ENCODE measurements at regions not wholly inside any gene's neighbourhood (a gene's known extent, or its start where the extent isn't known, plus 50 kb on each side); places are given as distances from the start of the nearest gene placed in this dataset.

DNA sequence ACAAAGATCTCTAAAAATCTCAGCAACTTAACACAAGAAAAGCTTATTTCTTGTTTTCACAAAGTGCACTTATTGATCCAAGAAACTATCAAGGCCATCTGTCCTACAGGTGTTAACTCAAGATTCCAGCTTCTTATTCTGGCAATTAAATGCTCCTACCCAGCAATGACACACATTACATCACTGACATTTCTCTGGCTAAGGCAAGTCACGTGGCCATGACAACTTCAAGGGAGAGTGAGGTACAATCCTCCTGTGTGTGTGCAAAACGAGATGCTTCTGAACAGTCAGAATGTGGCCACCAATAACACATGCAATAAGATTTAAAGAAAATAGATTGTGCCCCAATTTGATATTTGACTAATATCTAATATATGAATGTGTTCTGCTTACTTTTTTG, 169.3 kb upstream of the BTBD3 start:
- no peak overlapping the region for H3K4me3 ChIP-seq (ENCODE audit: low read depth, low read length)
- TF ChIP-seq, protein P1, sequence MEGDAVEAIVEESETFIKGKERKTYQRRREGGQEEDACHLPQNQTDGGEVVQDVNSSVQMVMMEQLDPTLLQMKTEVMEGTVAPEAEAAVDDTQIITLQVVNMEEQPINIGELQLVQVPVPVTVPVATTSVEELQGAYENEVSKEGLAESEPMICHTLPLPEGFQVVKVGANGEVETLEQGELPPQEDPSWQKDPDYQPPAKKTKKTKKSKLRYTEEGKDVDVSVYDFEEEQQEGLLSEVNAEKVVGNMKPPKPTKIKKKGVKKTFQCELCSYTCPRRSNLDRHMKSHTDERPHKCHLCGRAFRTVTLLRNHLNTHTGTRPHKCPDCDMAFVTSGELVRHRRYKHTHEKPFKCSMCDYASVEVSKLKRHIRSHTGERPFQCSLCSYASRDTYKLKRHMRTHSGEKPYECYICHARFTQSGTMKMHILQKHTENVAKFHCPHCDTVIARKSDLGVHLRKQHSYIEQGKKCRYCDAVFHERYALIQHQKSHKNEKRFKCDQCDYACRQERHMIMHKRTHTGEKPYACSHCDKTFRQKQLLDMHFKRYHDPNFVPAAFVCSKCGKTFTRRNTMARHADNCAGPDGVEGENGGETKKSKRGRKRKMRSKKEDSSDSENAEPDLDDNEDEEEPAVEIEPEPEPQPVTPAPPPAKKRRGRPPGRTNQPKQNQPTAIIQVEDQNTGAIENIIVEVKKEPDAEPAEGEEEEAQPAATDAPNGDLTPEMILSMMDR (conservative IDR thresholded peaks at IDR 0.05; ENCODE audit: low read depth, low read length) = no peak
- DNase-seq (ENCODE audit: low read depth) = no peak

DNA sequence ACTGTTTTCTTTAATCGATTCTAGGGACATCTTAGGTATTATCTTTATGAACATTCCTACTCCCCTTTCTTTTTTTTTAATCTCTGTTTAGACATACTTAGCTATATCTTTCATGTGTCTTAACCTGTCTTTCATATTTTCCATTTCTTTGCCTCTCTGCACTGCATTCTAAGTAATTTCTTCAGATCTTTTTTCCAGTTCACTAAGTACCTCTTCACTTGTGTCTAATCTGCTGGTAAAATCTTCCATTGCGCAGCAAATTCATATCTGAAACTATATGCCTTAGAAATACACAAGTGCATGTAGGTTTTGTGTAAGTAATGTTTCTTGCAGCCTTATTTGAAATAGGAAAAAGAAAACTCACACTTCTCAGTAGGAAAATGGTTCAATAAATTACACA, 165.4 kb upstream of the BTBD3 start:
- TF ChIP-seq, protein P1 (conservative IDR thresholded peaks at IDR 0.05; ENCODE audit: low read depth, low read length) = no peak
- DNase-seq (ENCODE audit: low read depth) = no peak
- no peak overlapping the region for H3K4me3 ChIP-seq (ENCODE audit: low read depth, low read length)

DNA sequence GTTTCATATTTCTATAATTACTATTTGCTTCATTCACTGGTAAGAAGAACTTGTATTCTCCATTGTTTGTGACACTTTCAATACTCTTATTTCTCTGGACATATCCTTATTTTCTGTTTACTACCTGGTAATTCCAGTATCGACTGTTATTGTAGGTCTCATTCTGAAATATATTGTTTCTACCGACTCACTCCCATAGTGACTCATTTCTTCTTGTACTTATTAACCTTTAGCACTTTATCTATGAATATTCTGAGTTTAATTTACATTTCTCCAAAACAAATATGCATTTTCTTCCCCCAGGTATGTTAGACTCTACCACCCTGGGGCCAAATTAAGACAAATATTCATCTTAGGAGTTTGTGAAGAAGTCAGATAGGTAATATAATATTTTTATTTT, 164.5 kb upstream of the BTBD3 start:
- H3K4me3 ChIP-seq (ENCODE audit: low read depth, low read length) = no peak overlapping the region
- TF ChIP-seq, protein P1 (conservative IDR thresholded peaks at IDR 0.05; ENCODE audit: low read depth, low read length) = no peak
- DNase-seq (ENCODE audit: low read depth) = peak; percentile 6

DNA sequence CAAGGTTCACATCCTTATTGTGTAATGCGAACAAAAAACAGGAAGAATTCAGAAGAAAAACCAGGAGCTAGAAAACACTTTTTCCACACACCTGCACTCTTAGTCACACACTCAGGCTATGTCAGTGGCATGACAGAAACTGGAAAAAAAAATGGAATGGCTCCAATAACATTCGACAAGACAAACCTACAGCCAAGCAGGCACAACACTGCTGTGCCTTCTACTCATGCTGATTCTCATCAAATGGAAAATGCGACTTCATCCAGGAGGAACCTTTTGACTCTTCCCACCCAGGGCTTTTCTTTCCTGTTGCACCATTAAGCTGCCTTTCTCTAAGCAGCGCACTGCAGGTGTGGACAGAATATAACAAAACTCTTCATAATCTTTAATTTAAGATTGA, 163.2 kb upstream of the BTBD3 start:
- no peak overlapping the region for H3K4me3 ChIP-seq (ENCODE audit: low read depth, low read length)
- TF ChIP-seq, protein P1 (conservative IDR thresholded peaks at IDR 0.05; ENCODE audit: low read depth, low read length) = no peak
- peak; percentile 6 for DNase-seq (ENCODE audit: low read depth)

DNA sequence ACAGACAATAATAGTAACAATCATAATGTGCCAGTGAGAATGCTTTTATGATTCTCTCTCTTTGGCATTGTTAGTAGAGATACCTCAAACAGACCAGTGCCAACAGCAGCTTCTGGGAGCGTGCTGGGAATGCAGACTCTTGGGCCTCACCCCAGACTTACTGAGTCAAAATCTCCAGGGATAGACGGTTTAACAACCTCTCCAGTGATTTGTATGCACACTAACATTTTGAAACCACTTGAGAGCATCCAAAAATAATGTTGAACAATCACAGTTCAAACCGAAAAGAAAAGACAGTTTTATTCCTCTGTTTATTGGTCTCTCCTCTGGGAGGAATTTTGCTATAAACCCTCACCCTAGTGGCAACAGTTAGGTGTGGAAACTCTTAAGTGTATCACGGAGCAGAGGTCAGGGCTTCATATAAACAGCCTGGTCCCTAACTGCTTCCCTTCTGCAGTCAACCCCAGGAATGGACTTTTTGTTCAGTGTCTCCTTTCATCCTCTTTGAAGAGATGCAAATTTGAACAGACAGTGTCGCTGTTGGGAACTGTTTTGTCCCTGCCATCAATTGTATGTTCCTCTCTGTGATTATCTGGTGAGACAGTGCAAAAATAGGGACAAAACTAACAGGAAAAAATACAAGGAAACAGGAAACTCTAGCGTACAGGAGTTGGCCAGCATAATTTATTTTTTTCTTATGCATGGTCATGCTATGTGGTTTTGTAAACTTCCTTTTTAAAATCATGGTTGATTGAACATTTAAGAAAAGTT, 162.4 kb upstream of the BTBD3 start:
- DNase-seq (ENCODE audit: low read depth) = peak; percentile 2
- TF ChIP-seq, protein P1 (conservative IDR thresholded peaks at IDR 0.05; ENCODE audit: low read depth, low read length) = no peak
- H3K4me3 ChIP-seq (ENCODE audit: low read depth, low read length) = no peak overlapping the region

DNA sequence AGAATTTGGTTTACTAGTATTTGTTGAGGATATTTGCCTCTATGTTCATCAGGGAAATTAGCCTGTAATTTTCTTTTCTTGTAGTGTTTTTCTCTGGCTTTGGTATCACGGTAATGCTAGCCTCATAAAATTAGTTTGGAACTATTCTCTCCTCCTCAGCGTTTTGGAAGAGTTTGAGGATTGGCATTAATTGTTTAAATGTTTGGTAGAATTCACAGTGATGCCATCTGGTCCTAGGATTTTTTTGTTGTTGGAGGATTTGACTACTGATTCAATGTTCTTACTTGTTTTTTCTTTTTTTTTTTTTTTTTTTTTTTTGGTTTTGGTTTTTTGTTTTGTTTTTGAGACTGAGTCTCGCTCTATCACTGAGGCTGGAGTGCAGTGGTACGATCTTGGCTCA, 156.2 kb upstream of the BTBD3 start:
- H3K4me3 ChIP-seq (ENCODE audit: low read depth, low read length) = no peak overlapping the region
- TF ChIP-seq, protein P1 (conservative IDR thresholded peaks at IDR 0.05; ENCODE audit: low read depth, low read length) = no peak
- DNase-seq (ENCODE audit: low read depth) = no peak

DNA sequence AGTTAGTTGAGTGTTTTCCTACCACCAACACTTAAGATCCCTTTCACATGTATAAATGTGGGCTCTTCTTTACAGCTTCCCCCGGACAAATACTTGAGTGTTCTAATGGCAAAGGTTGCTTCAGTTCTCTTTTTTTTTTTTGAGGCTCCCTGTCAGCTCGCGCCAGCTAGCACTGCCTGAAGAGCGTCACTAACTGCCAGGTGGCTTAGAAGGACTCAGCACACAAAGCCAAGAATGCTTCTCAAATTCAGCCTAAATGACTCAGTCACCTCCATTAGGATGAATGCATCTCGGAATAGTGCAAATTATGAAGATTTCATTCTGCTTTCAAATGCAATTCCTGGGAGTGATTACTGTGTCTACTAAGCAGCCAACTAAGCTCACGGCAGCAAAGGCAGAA, 150.7 kb upstream of the BTBD3 start:
- no peak for DNase-seq (ENCODE audit: low read depth)
- no peak overlapping the region for H3K4me3 ChIP-seq (ENCODE audit: low read depth, low read length)
- TF ChIP-seq, protein P1 (conservative IDR thresholded peaks at IDR 0.05; ENCODE audit: low read depth, low read length) = no peak
